ENCODE measurements at regions not wholly inside any gene's neighbourhood (a gene's known extent, or its start where the extent isn't known, plus 50 kb on each side); places are given as distances from the start of the nearest gene placed in this dataset.
A peak's percentile ranks its signal among the peaks of the same experiment; 100 is the strongest.

- no peak overlapping the region for H3K4me3 ChIP-seq (ENCODE audit: low read depth, low read length)
- peaks cover 29% of the 10 kb centered on the region for H3K4me1 ChIP-seq (ENCODE audit: control insufficient read depth, insufficient read depth, low read length)
- H3K27me3 ChIP-seq (ENCODE audit: control insufficient read depth, insufficient read depth, low read length), result no peaks in the 10 kb centered on the region
- no peaks in the 10 kb centered on the region for H3K36me3 ChIP-seq (ENCODE audit: control insufficient read depth, insufficient read depth, low read length)
- H3K9ac ChIP-seq (ENCODE audit: low read depth, low read length), result no peak overlapping the region
- H3K9me3 ChIP-seq (ENCODE audit: control insufficient read depth, insufficient read depth, low read length), result no peaks in the 10 kb centered on the region
- peak overlapping the region; percentile 17 for H3K27ac ChIP-seq (ENCODE audit: low read depth, low read length)
Observed at GRCh38 chr1:67889466-67889865, 56.2 kb upstream of the GNG12 start.

- no peak overlapping the region for H3K9ac ChIP-seq (ENCODE audit: low read depth, low read length)
- H3K4me3 ChIP-seq (ENCODE audit: low read depth, low read length), result no peak overlapping the region
- H3K4me1 ChIP-seq (ENCODE audit: control insufficient read depth, insufficient read depth, low read length), result peaks cover 29% of the 10 kb centered on the region
- no peaks in the 10 kb centered on the region for H3K27me3 ChIP-seq (ENCODE audit: control insufficient read depth, insufficient read depth, low read length)
- peak overlapping the region; percentile 65 for H3K27ac ChIP-seq (ENCODE audit: low read depth, low read length)
- H3K36me3 ChIP-seq (ENCODE audit: control insufficient read depth, insufficient read depth, low read length), result no peaks in the 10 kb centered on the region
- no peaks in the 10 kb centered on the region for H3K9me3 ChIP-seq (ENCODE audit: control insufficient read depth, insufficient read depth, low read length)
Observed at GRCh38 chr1:67888216-67889106, 55.2 kb upstream of the GNG12 start.

DNA sequence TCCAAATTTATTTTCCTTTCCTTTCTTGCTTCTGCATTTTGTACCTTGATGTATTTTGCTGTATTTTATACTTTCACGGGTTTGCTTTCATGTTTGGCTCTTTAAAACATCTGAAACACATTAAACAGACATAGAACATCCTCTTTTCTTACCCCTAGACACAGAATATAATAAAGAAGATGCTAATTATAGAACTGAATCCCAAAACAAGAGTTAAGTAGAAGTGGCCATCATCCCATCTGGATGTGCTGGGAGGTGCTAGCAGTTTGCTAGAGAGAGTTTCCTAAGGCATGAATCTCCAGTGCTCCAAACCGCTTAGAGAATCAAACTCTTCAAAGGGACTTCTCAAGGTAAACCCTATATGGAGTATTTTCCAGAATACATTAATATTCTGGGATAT lies 53.9 kb upstream of the GNG12 start:
- H3K27me3 ChIP-seq (ENCODE audit: control insufficient read depth, insufficient read depth, low read length), result no peaks in the 10 kb centered on the region
- no peak overlapping the region for H3K27ac ChIP-seq (ENCODE audit: low read depth, low read length)
- no peaks in the 10 kb centered on the region for H3K9me3 ChIP-seq (ENCODE audit: control insufficient read depth, insufficient read depth, low read length)
- no peak overlapping the region for H3K9ac ChIP-seq (ENCODE audit: low read depth, low read length)
- no peak overlapping the region for H3K4me3 ChIP-seq (ENCODE audit: low read depth, low read length)
- H3K4me1 ChIP-seq (ENCODE audit: control insufficient read depth, insufficient read depth, low read length), result peaks cover 17% of the 10 kb centered on the region
- H3K36me3 ChIP-seq (ENCODE audit: control insufficient read depth, insufficient read depth, low read length), result no peaks in the 10 kb centered on the region

- Histone ChIP-seq H3K27ac (ENCODE audit: low read depth, low read length) (no peak overlapping the region), H3K27me3 (ENCODE audit: control insufficient read depth, insufficient read depth, low read length) (no peaks in the 10 kb centered on the region), H3K4me1 (ENCODE audit: control insufficient read depth, insufficient read depth, low read length) (peaks cover 15% of the 10 kb centered on the region; the same call in 1 of the 2 replicates), H3K36me3 (ENCODE audit: control insufficient read depth, insufficient read depth, low read length) (no peaks in the 10 kb centered on the region), H3K4me3 (ENCODE audit: low read depth, low read length) (no peak overlapping the region), H3K9ac (ENCODE audit: low read depth, low read length) (no peak overlapping the region), H3K9me3 (ENCODE audit: control insufficient read depth, insufficient read depth, low read length) (no peaks in the 10 kb centered on the region)
Observed at GRCh38 chr1:67886076-67886475, 52.8 kb upstream of the GNG12 start.

GRCh38 chr1:67883069-67883468 lies 49.8 kb upstream of the GNG12 start:
- Histone ChIP-seq H3K4me1 (ENCODE audit: control insufficient read depth, insufficient read depth, low read length) (no peaks in the 10 kb centered on the region), H3K9me3 (ENCODE audit: control insufficient read depth, insufficient read depth, low read length) (no peaks in the 10 kb centered on the region), H3K9ac (ENCODE audit: low read depth, low read length) (no peak overlapping the region), H3K36me3 (ENCODE audit: control insufficient read depth, insufficient read depth, low read length) (no peaks in the 10 kb centered on the region), H3K4me3 (ENCODE audit: low read depth, low read length) (no peak overlapping the region), H3K27ac (ENCODE audit: low read depth, low read length) (no peak overlapping the region), H3K27me3 (ENCODE audit: control insufficient read depth, insufficient read depth, low read length) (no peaks in the 10 kb centered on the region)

All from HUES48 (cell line).